ENCODE measurements at regions not wholly inside any gene's neighbourhood (a gene's known extent, or its start where the extent isn't known, plus 50 kb on each side); places are given as distances from the start of the nearest gene placed in this dataset.

- dilution Hi-C loops (cut with HindIII; ENCODE audit: low sequenced_read_pairs, unreplicated experiment), result no loop called here
- no TSS peak for BruUV-seq (replicated peaks)
- H3K9ac ChIP-seq (ENCODE audit: low read depth, low read length), result no peak overlapping the region
These were observed 115.9 kb downstream of the RFC3 start for GRCh38 chr13:33933810-33934209.

More at GRCh38 chr13:33933810-33934209, 115.9 kb downstream of the RFC3 start:
- CTCF ChIA-PET, result no interaction called here
- H2BK20ac ChIP-seq (ENCODE audit: low read depth, low read length), result no peak overlapping the region
- H4K91ac ChIP-seq (ENCODE audit: insufficient read depth, low read depth, low read length), result no peak overlapping the region
- H4K20me1 ChIP-seq (ENCODE audit: insufficient read depth, low read length), result no peaks in the 10 kb centered on the region
- no peaks in the 10 kb centered on the region for H3K79me1 ChIP-seq (ENCODE audit: low read depth in 1 of 2, low read length in 2 of 2)
- no peak overlapping the region for H2BK15ac ChIP-seq (ENCODE audit: low read depth, low read length)
- H3K4me2 ChIP-seq (ENCODE audit: low read depth, low read length), result no peak overlapping the region
- H3K4me1 ChIP-seq (ENCODE audit: control insufficient read depth, insufficient read depth, low read length), result no peaks in the 10 kb centered on the region
- peaks cover 3% of the 10 kb centered on the region; the same call in 1 of the 2 replicates for H3K9me1 ChIP-seq (ENCODE audit: insufficient read depth, low read length)
- H3K18ac ChIP-seq (ENCODE audit: low read depth, low read length), result no peak overlapping the region
- H3K4me3 ChIP-seq (ENCODE audit: insufficient read depth, low read depth, low read length), result no peak overlapping the region
- no peak overlapping the region for H2BK120ac ChIP-seq (ENCODE audit: low read depth, low read length)
- no peaks in the 10 kb centered on the region for H3K36me3 ChIP-seq (ENCODE audit: control insufficient read depth, insufficient read depth, low read length)
- no peak overlapping the region for H3K56ac ChIP-seq (ENCODE audit: extremely low read depth, insufficient read depth, low read length)
- H2AK5ac ChIP-seq (ENCODE audit: low read depth, low read length), result no peak overlapping the region
- 100% methylated on average over 1 of the region's 3 CpGs; no CpG with 5 or more reads in 1 of the 2 experiments for WGBS, 2 experiments (ENCODE audit: extremely low coverage in 2 of 2, insufficient read length in 1 of 2)
- H3K14ac ChIP-seq (replicated peaks; ENCODE audit: low read depth, low read length), result no peak overlapping the region
- POLR2A ChIA-PET (ENCODE audit: unreplicated experiment), result no interaction called here
- no peak for ATAC-seq (ENCODE audit: low read depth)
- H3K23ac ChIP-seq (ENCODE audit: low read depth, low read length), result no peak overlapping the region
- in situ Hi-C loops (cut with MboI; ENCODE audit: low sequenced_read_pairs), result loop anchor here (5.0 kb wide), 1 partner anchor 1223 kb away; no protein-coding TSS in a partner anchor
- no peak overlapping the region for H2BK5ac ChIP-seq (ENCODE audit: low read depth, low read length, poor library complexity, severe bottlenecking)
- no peaks in the 10 kb centered on the region for H3K9me3 ChIP-seq (ENCODE audit: control insufficient read depth, insufficient read depth, low read length)
- H3K27ac ChIP-seq (ENCODE audit: insufficient read depth, low read length), result no peak overlapping the region
- no peak for TF ChIP-seq CEBPB (IDR thresholded peaks at IDR 0.05; ENCODE audit: low read depth, low read length)
- no peak for TF ChIP-seq MXI1 (IDR thresholded peaks at IDR 0.05; ENCODE audit: borderline replicate concordance, low read depth, low read length)
- no peak for TF ChIP-seq MAZ (IDR thresholded peaks at IDR 0.05; ENCODE audit: borderline replicate concordance, low read depth, low read length)
- no peaks in the 10 kb centered on the region for H3K27me3 ChIP-seq (ENCODE audit: control insufficient read depth, insufficient read depth, low read length)
- DNase-seq, result no peak
- H3K4ac ChIP-seq (ENCODE audit: low read depth, low read length), result no peak overlapping the region
- H4K5ac ChIP-seq (ENCODE audit: low read depth, low read length), result no peak overlapping the region
- no peak overlapping the region for H4K8ac ChIP-seq (ENCODE audit: low read depth in 2 of 2, low read length in 2 of 2)
- intact Hi-C loops (cut with micrococcal nuclease), result loop anchor here (10.0 kb wide), 2 partner anchors 631 to 1011 kb away; partner anchors contain the start of gene NBEA
- no peak overlapping the region for H2AFZ ChIP-seq (replicated peaks; ENCODE audit: low read length, poor library complexity)
- H2AK9ac ChIP-seq (replicated peaks; ENCODE audit: low read depth, low read length, poor library complexity), result no peak overlapping the region

Data from IMR-90 (cell line).